OCI-LY1 (cell line): ENCODE measurements at regions not wholly inside any gene's neighbourhood (a gene's known extent, or its start where the extent isn't known, plus 50 kb on each side); places are given as distances from the start of the nearest gene placed in this dataset.

Experiments used
- H2AFZ ChIP-seq: fragments of 200-600 bp; sonication (generic), shearing (Covaris generic); 2 replicates; pipeline ENCODE4 v1.6.0; 2014; ENCODE audit warnings: antibody characterized with exemption, mild to moderate bottlenecking, low read length
- H3F3A ChIP-seq: fragments of 200-600 bp; sonication (generic), shearing (Covaris generic); 2 replicates; pipeline ENCODE4 v1.6.0; 2014; ENCODE audit warnings: mild to moderate bottlenecking, antibody characterized with exemption, low read length, moderate library complexity; ENCODE audit not compliant: insufficient read depth
- H3K27ac ChIP-seq: fragments of 200-600 bp; sonication (generic); 2 replicates; pipeline ENCODE4 v1.5.1; 2014; ENCODE audit warnings: low read length, mixed run types, mild to moderate bottlenecking, low read depth; ENCODE audit not compliant: poor library complexity, severe bottlenecking
- H3K27me3 ChIP-seq: fragments of 200-600 bp; sonication (generic); 2 replicates; pipeline ENCODE4 v1.6.0; 2014; ENCODE audit warnings: antibody characterized with exemption, mild to moderate bottlenecking, low read length, moderate library complexity; ENCODE audit not compliant: insufficient read depth
- H3K36me3 ChIP-seq: fragments of 200-600 bp; sonication (generic); 2 replicates; pipeline ENCODE4 v1.6.1; 2014; ENCODE audit warnings: mild to moderate bottlenecking, antibody characterized with exemption, low read length, moderate library complexity, mixed read lengths; ENCODE audit not compliant: insufficient read depth
- H3K4me1 ChIP-seq: fragments of 200-600 bp; sonication (generic); 2 replicates; pipeline ENCODE4 v1.5.1; 2014; ENCODE audit warnings: mild to moderate bottlenecking, low read length, moderate library complexity; ENCODE audit not compliant: insufficient read depth, severe bottlenecking
- H3K4me2 ChIP-seq: fragments of 200-600 bp; sonication (generic), shearing (Covaris generic); 2 replicates; pipeline ENCODE4 v1.6.1; 2014; ENCODE audit warnings: low read length
- H3K4me3 ChIP-seq: fragments of 200-600 bp; sonication (generic); 2 replicates; pipeline ENCODE4 v1.5.1; 2014; ENCODE audit warnings: low read length, low read depth, mild to moderate bottlenecking, mixed read lengths; ENCODE audit not compliant: poor library complexity, severe bottlenecking
- H3K79me2 ChIP-seq: fragments of 200-600 bp; shearing (Covaris generic); 2 replicates; pipeline ENCODE4 v1.6.1; 2016; ENCODE audit warnings: mixed run types, low read length, mixed read lengths; ENCODE audit not compliant: insufficient read depth
- H3K9ac ChIP-seq: fragments of 200-600 bp; sonication (generic), shearing (Covaris generic); 2 replicates; pipeline ENCODE4 v1.6.1; 2014; ENCODE audit warnings: mild to moderate bottlenecking, low read length, mixed read lengths
- H3K9me2 ChIP-seq: fragments of 200-600 bp; sonication (generic), shearing (Covaris generic); 2 replicates; pipeline ENCODE4 v1.6.1; 2014; ENCODE audit warnings: low read depth, mild to moderate bottlenecking, low read length, mixed read lengths
- H3K9me3 ChIP-seq: fragments of 200-600 bp; shearing (Covaris generic); 2 replicates; pipeline ENCODE4 v1.6.1; 2014; ENCODE audit warnings: low read length, mixed read lengths
- H4K20me1 ChIP-seq: fragments of 200-600 bp; sonication (generic), shearing (Covaris generic); 2 replicates; pipeline ENCODE4 v1.6.0; 2016; ENCODE audit warnings: mild to moderate bottlenecking, low read length; ENCODE audit not compliant: insufficient read depth
- CTCF ChIP-seq: fragments of 200-600 bp; sonication (generic), shearing (Covaris generic); IDR thresholded peaks from 2 replicates; pipeline ENCODE4 v1.5.1; 2017; ENCODE audit warnings: mild to moderate bottlenecking, antibody characterized with exemption, low read length, moderate library complexity, mixed read lengths
- EZH2 ChIP-seq: fragments of 200-600 bp; sonication (generic), shearing (Covaris generic); IDR thresholded peaks from 2 replicates; pipeline ENCODE4 v1.8.0; 2017; ENCODE audit warnings: borderline replicate concordance, mixed run types, mild to moderate bottlenecking, antibody characterized with exemption, low read length, moderate library complexity, mixed read lengths

- H3K79me2 ChIP-seq: no peaks in the 10 kb centered on the region
- no peaks in the 10 kb centered on the region for H3F3A ChIP-seq
- no peaks in the 10 kb centered on the region for H3K9me3 ChIP-seq
- no peak overlapping the region for H3K4me2 ChIP-seq
- no peaks in the 10 kb centered on the region for H3K36me3 ChIP-seq
- H3K4me1 ChIP-seq: no peaks in the 10 kb centered on the region
- no peaks in the 10 kb centered on the region for H4K20me1 ChIP-seq
- no peak overlapping the region for H2AFZ ChIP-seq
- H3K27me3 ChIP-seq: no peaks in the 10 kb centered on the region
- H3K9me2 ChIP-seq: no peaks in the 10 kb centered on the region
- H3K4me3 ChIP-seq: no peak overlapping the region
- no peak overlapping the region for H3K27ac ChIP-seq
- H3K9ac ChIP-seq: no peak overlapping the region
- TF ChIP-seq CTCF (no peak), EZH2 (no peak)
Observed at GRCh38 chr5:75961818-75962217, 121.4 kb upstream of the SV2C start.

DNA sequence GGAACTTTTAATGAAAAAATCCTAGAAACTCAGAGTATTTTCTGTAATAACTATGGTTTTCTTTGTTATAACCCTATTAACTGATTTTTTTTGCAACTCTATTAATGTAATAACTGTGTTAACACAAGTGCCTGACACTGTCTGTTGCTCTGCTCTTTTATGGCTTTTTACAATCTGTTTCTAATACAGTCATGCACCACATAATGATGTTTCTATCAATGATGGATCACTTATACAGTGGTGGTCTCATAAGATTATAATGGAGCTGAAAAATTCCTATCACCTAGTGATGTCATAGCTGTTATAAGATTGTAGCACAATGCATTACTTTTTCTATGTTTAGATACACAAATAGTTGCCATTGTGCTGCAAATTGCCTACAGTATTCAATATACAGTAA is 123.1 kb upstream of the SV2C start:
- Histone ChIP-seq H3K36me3 (no peaks in the 10 kb centered on the region), H3K27me3 (no peaks in the 10 kb centered on the region), H3K4me3 (no peak overlapping the region), H3K9me3 (no peaks in the 10 kb centered on the region), H3K79me2 (no peaks in the 10 kb centered on the region), H3K4me2 (no peak overlapping the region), H3K9me2 (no peaks in the 10 kb centered on the region), H3K4me1 (no peaks in the 10 kb centered on the region), H3F3A (no peaks in the 10 kb centered on the region), H3K9ac (no peak overlapping the region), H4K20me1 (no peaks in the 10 kb centered on the region), H3K27ac (no peak overlapping the region), H2AFZ (no peak overlapping the region)
- no peak for TF ChIP-seq CTCF
- no peak for TF ChIP-seq EZH2

DNA sequence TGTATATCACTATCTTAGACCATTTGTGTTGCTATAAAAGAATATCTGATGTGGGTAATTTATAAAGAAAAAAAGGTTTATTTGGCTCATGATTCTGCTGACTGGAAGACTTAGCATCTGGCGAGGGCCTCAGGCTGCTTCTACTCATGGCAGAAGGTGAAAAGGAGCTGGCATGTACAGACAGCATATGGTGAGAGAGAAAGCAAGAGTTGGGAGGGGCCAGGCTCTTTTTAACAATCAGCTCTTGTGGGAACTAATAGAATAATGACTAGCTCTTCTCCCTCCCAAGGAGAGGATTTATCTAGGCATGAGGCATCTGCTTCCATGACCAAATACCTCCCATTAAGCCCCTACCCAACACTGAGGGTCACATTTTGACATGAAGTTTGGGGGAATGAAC is 130.2 kb upstream of the SV2C start:
- Histone ChIP-seq H3K36me3 (no peaks in the 10 kb centered on the region), H3K27ac (no peak overlapping the region), H3K27me3 (no peaks in the 10 kb centered on the region), H3K9me2 (no peaks in the 10 kb centered on the region), H3K9me3 (no peaks in the 10 kb centered on the region), H2AFZ (no peak overlapping the region), H3K4me3 (no peak overlapping the region), H3K9ac (no peak overlapping the region), H3K79me2 (no peaks in the 10 kb centered on the region), H3K4me2 (no peak overlapping the region), H3K4me1 (no peaks in the 10 kb centered on the region), H4K20me1 (no peaks in the 10 kb centered on the region), H3F3A (no peaks in the 10 kb centered on the region)
- TF ChIP-seq CTCF (no peak), EZH2 (no peak)
